ENCODE measurements at regions not wholly inside any gene's neighbourhood (a gene's known extent, or its start where the extent isn't known, plus 50 kb on each side); places are given as distances from the start of the nearest gene placed in this dataset.

DNA sequence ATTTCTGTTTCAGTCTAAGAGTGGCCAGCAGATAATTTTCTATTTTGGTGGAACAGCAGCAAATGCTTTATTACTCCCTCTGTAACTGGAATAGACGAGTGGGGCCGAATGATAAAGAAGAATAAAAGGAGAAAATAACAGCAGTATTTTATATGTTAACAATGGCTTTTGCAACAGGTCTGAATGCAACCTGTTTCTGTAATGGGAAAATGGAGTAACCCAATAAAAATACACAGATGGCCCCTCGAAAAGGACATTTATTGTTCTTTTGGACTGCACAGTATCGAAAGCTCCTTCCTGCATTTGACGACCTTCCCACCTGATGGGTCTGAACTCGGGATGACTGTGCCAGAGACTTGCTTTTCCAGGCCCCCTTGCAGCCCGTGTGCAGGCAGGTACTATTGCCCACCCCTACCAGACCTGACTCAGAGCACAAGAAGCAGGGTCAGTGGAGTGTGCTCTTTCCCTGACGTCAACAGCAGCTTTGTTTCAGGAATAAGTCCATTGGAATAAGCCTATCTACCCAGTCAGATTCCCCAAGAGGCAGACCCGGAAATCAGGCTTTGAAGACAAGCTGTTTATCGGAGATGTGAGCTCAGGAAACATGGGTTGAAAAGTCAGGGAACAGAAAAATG, 306.5 kb upstream of the NEBL start:
- TF ChIP-seq, protein P1, sequence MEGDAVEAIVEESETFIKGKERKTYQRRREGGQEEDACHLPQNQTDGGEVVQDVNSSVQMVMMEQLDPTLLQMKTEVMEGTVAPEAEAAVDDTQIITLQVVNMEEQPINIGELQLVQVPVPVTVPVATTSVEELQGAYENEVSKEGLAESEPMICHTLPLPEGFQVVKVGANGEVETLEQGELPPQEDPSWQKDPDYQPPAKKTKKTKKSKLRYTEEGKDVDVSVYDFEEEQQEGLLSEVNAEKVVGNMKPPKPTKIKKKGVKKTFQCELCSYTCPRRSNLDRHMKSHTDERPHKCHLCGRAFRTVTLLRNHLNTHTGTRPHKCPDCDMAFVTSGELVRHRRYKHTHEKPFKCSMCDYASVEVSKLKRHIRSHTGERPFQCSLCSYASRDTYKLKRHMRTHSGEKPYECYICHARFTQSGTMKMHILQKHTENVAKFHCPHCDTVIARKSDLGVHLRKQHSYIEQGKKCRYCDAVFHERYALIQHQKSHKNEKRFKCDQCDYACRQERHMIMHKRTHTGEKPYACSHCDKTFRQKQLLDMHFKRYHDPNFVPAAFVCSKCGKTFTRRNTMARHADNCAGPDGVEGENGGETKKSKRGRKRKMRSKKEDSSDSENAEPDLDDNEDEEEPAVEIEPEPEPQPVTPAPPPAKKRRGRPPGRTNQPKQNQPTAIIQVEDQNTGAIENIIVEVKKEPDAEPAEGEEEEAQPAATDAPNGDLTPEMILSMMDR (IDR thresholded peaks at IDR 0.05; ENCODE audit: extremely low read depth, low read depth, low read length), result no peak
- Histone ChIP-seq H3K27me3 (ENCODE audit: insufficient read depth, low read length) (no peaks in the 10 kb centered on the region), H3K79me2 (ENCODE audit: insufficient read depth, low read length) (no peaks in the 10 kb centered on the region), H4K20me1 (ENCODE audit: insufficient read depth, low read length) (no peaks in the 10 kb centered on the region), H2AFZ (ENCODE audit: low read length) (no peak overlapping the region), H3K27ac (ENCODE audit: low read depth, low read length) (no peak overlapping the region), H3K9me3 (ENCODE audit: low read depth, low read length) (no peaks in the 10 kb centered on the region), H3K4me1 (ENCODE audit: insufficient read depth, low read length) (no peaks in the 10 kb centered on the region), H3K4me2 (ENCODE audit: insufficient read depth, low read length) (no peak overlapping the region), H3K36me3 (ENCODE audit: insufficient read depth, low read length) (no peaks in the 10 kb centered on the region), H3K4me3 (ENCODE audit: insufficient read depth, low read length) (no peak overlapping the region)
- peak; percentile 17 for DNase-seq (ENCODE audit: insufficient read length, low spot score, missing footprints)

DNA sequence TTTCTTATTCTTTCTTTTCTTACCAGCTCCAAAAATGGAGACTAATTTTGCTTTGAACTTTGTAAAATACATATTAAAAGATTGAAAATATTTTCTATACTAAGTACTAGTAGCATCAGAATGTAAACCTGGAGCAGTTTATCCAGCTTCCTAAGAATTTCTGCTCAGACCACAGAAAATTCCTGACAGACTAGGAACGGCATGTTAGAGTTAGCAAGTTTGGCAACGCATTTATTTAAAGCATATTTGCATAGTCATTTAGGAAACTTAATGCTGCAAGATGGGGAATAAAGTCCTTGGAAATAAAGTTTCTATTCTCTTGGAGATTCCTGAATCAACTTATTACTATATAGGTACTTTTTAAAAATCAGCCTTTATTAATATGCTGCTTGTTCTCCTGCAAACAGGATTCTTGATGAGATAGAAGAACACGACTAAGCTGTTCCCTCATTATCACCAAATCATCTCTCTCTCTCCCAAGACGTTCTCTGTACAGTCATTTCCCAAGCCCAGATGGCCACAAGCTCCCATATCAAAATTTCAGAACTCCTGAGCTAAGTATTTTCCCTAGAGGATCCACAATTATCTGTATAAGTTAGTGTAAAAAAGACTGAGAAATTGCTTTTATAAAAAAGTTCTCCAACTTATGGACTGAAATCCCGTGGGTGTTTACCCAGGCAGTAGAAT, 305.8 kb upstream of the NEBL start:
- Histone ChIP-seq H2AFZ (ENCODE audit: low read length) (no peak overlapping the region), H3K36me3 (ENCODE audit: insufficient read depth, low read length) (no peaks in the 10 kb centered on the region), H3K4me1 (ENCODE audit: insufficient read depth, low read length) (no peaks in the 10 kb centered on the region), H3K79me2 (ENCODE audit: insufficient read depth, low read length) (no peaks in the 10 kb centered on the region), H3K4me3 (ENCODE audit: insufficient read depth, low read length) (no peak overlapping the region), H3K4me2 (ENCODE audit: insufficient read depth, low read length) (no peak overlapping the region), H3K27me3 (ENCODE audit: insufficient read depth, low read length) (no peaks in the 10 kb centered on the region), H3K27ac (ENCODE audit: low read depth, low read length) (no peak overlapping the region), H3K9me3 (ENCODE audit: low read depth, low read length) (peaks cover 3% of the 10 kb centered on the region), H4K20me1 (ENCODE audit: insufficient read depth, low read length) (no peaks in the 10 kb centered on the region)
- DNase-seq (ENCODE audit: insufficient read length, low spot score, missing footprints), result no peak
- TF ChIP-seq, protein P1 (IDR thresholded peaks at IDR 0.05; ENCODE audit: extremely low read depth, low read depth, low read length), result no peak

DNA sequence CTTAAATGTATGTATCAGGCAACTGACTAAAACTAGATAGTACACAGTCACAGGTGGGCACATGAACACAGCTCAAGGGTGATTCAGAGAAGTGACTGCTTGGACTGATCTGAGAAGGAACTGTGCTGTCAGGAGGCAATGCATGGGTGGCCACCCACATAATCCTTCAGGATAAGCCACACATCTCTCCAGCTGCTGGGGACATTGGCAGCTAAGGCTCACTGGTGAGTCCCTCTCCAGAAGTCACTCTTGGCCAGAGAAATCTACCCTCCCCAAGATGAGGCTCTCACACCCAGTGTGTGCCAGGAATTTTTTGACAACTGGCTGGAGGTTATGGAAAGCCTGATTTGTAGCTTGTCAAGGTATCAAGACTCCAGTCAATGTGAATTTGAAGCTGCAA, 302.4 kb upstream of the NEBL start:
- no peak for DNase-seq (ENCODE audit: insufficient read length, low spot score, missing footprints)
- TF ChIP-seq, protein P1 (IDR thresholded peaks at IDR 0.05; ENCODE audit: extremely low read depth, low read depth, low read length), result no peak
- no peaks in the 10 kb centered on the region for H3K79me2 ChIP-seq (ENCODE audit: insufficient read depth, low read length)

DNA sequence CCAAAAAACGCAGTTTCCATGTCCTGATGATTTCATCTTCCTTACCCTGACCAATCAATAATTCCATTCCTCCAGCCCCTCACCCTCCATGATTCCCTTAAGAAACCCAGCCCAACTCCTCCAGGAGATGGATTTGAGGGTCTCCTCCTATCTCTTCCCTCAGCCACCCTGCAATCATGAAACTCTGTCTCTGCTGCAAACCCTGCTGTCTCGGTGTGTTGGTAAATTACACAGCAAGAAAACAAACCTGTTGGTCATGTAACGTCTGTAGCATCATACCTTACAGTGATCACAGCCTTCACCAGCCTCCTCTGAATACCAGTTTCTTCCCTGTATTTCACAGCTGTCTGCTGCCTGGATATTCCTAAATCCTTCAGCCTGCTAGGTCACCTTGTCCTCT, 300.7 kb upstream of the NEBL start:
- H3K36me3 ChIP-seq (ENCODE audit: insufficient read depth, low read length), result no peaks in the 10 kb centered on the region
- no peaks in the 10 kb centered on the region for H3K4me1 ChIP-seq (ENCODE audit: insufficient read depth, low read length)
- no peak overlapping the region for H2AFZ ChIP-seq (ENCODE audit: low read length)
- H3K4me2 ChIP-seq (ENCODE audit: insufficient read depth, low read length), result no peak overlapping the region
- TF ChIP-seq, protein P1 (IDR thresholded peaks at IDR 0.05; ENCODE audit: extremely low read depth, low read depth, low read length), result no peak
- no peak overlapping the region for H3K4me3 ChIP-seq (ENCODE audit: insufficient read depth, low read length)
- H3K79me2 ChIP-seq (ENCODE audit: insufficient read depth, low read length), result no peaks in the 10 kb centered on the region
- H4K20me1 ChIP-seq (ENCODE audit: insufficient read depth, low read length), result no peaks in the 10 kb centered on the region
- no peak overlapping the region for H3K27ac ChIP-seq (ENCODE audit: low read depth, low read length)
- H3K27me3 ChIP-seq (ENCODE audit: insufficient read depth, low read length), result no peaks in the 10 kb centered on the region
- no peak for DNase-seq (ENCODE audit: insufficient read length, low spot score, missing footprints)
- H3K9me3 ChIP-seq (ENCODE audit: low read depth, low read length), result peaks cover 6% of the 10 kb centered on the region

More for the DNA sequence above, 302.4 kb upstream of the NEBL start:
- no peak overlapping the region for H3K4me2 ChIP-seq (ENCODE audit: insufficient read depth, low read length)
- no peaks in the 10 kb centered on the region for H3K4me1 ChIP-seq (ENCODE audit: insufficient read depth, low read length)
- H3K36me3 ChIP-seq (ENCODE audit: insufficient read depth, low read length), result no peaks in the 10 kb centered on the region
- H2AFZ ChIP-seq (ENCODE audit: low read length), result no peak overlapping the region
- no peak overlapping the region for H3K27ac ChIP-seq (ENCODE audit: low read depth, low read length)
- H3K9me3 ChIP-seq (ENCODE audit: low read depth, low read length), result peaks cover 6% of the 10 kb centered on the region
- H3K27me3 ChIP-seq (ENCODE audit: insufficient read depth, low read length), result no peaks in the 10 kb centered on the region
- no peak overlapping the region for H3K4me3 ChIP-seq (ENCODE audit: insufficient read depth, low read length)
- H4K20me1 ChIP-seq (ENCODE audit: insufficient read depth, low read length), result no peaks in the 10 kb centered on the region
